DOHH2 (cell line): ENCODE measurements at regions not wholly inside any gene's neighbourhood (a gene's known extent, or its start where the extent isn't known, plus 50 kb on each side); places are given as distances from the start of the nearest gene placed in this dataset.

Source experiments
- CTCF ChIP-seq: fragments of 200-600 bp; sonication (generic); IDR thresholded peaks from one replicate; pipeline ENCODE4 v1.5.1; 2014; ENCODE audit warnings: antibody characterized with exemption, mild to moderate bottlenecking, low read depth, low read length; ENCODE audit not compliant: poor library complexity, severe bottlenecking
- EZH2phosphoT487 ChIP-seq: fragments of 200-600 bp; sonication (generic); IDR thresholded peaks from 2 replicates; pipeline ENCODE4 v1.6.1; 2017; ENCODE audit warnings: borderline replicate concordance, mild to moderate bottlenecking, antibody characterized with exemption, low read length, moderate library complexity, mixed read lengths

- TF ChIP-seq CTCF (no peak), EZH2phosphoT487 (no peak)
Measured at GRCh38 chr12:45601888-45602287, 127.6 kb upstream of the ARID2 start.
